GM23248 (cell line): ENCODE measurements at regions not wholly inside any gene's neighbourhood (a gene's known extent, or its start where the extent isn't known, plus 50 kb on each side); places are given as distances from the start of the nearest gene placed in this dataset.

Source experiments
- EZH2 ChIP-seq: fragments of 200-600 bp; sonication (generic); IDR thresholded peaks from 2 replicates; pipeline ENCODE4 v1.6.1; 2018; ENCODE audit warnings: antibody characterized with exemption, mild to moderate bottlenecking; ENCODE audit not compliant: insufficient read depth, poor library complexity, severe bottlenecking
- EZH2phosphoT487 ChIP-seq: fragments of 200-600 bp; sonication (generic); IDR thresholded peaks from 2 replicates; pipeline ENCODE4 v1.6.1; 2018; ENCODE audit warnings: antibody characterized with exemption, moderate library complexity, mild to moderate bottlenecking, low read depth; ENCODE audit not compliant: insufficient read depth

DNA sequence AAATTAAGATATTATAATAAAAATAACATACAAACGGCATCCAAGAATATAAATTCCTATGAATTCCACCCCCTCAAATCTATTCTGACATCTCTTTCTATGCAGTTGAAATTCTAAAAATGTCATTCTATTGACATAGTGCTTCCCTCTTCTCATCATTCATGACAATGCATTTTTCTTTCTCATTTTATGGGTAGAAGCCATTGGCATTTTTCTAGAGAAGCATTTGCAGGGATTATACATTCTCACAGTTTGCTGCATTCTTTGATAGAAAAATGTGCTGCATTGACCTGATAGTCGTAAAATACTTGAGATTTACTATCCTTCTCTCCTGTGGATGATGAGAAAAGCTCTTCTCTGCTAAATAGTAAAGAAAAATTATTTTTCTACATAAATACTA is 760.9 kb upstream of the ACO1 start:
- TF ChIP-seq EZH2phosphoT487 = no peak
- TF ChIP-seq EZH2 = no peak
